PC-9 (cell line): ENCODE measurements at regions not wholly inside any gene's neighbourhood (a gene's known extent, or its start where the extent isn't known, plus 50 kb on each side); places are given as distances from the start of the nearest gene placed in this dataset.
"Not testable (repeated sequence)": the region's sequence is repeated elsewhere in the genome, so short reads cannot be mapped to it uniquely, and the experiment has no call there.

Experiments
- BruUV-seq: library from RNA; stranded (reverse); fragments of 400-500 nt; replicated peaks from 2 replicates; lab custom pipeline; 2021; lab: Mats Ljungman, UMichigan
- CTCF ChIA-PET: fragments of 300-600 bp; sonication (Branson Sonifier 250); formaldehyde crosslinking; loops from one replicate; lab custom pipeline; 2022; ENCODE audit warnings: antibody characterized with exemption; lab: Charles Lee
- POLR2A ChIA-PET: fragments of 300-600 bp; sonication (Branson Sonifier 250); formaldehyde crosslinking; loops from one replicate; lab custom pipeline; 2022; ENCODE audit warnings: antibody characterized with exemption; ENCODE audit not compliant: unreplicated experiment; lab: Charles Lee
- DNase-seq, 2 experiments: peaks; one replicate each; pipeline versions ENCODE4 v3.0.0 to v3.0.0-alpha.2; 2015 to 2022; ENCODE audit warnings: mixed read lengths in 1 of 2
- H2AFZ ChIP-seq: fragments of 200-600 bp; sonication (generic); 2 replicates; pipeline ENCODE4 v1.8.1; 2017; ENCODE audit warnings: antibody characterized with exemption
- H3F3A ChIP-seq: fragments of 200-600 bp; sonication (generic); 2 replicates; pipeline ENCODE4 v1.8.1; 2017; ENCODE audit warnings: antibody characterized with exemption, mild to moderate bottlenecking, low read depth; ENCODE audit not compliant: insufficient read depth
- H3K27ac ChIP-seq: fragments of 200-600 bp; sonication (generic); 2 replicates; pipeline ENCODE4 v1.6.1; 2016; ENCODE audit warnings: mixed run types
- H3K27me3 ChIP-seq: fragments of 200-600 bp; sonication (generic); 2 replicates; pipeline ENCODE4 v1.6.1; 2016; ENCODE audit warnings: low read depth, mixed run types; ENCODE audit not compliant: insufficient read depth
- H3K36me3 ChIP-seq: fragments of 200-600 bp; sonication (generic); 2 replicates; pipeline ENCODE4 v1.6.1; 2016; ENCODE audit warnings: low read depth, mixed run types
- H3K4me1 ChIP-seq: fragments of 200-600 bp; sonication (generic); replicated peaks from 2 replicates; pipeline ENCODE4 v1.6.1; 2016; ENCODE audit warnings: mixed run types; ENCODE audit not compliant: insufficient read depth
- H3K4me2 ChIP-seq: fragments of 200-600 bp; sonication (generic); 2 replicates; pipeline ENCODE4 v1.6.1; 2017; ENCODE audit warnings: mixed run types
- H3K4me3 ChIP-seq: fragments of 200-600 bp; sonication (generic); 2 replicates; pipeline ENCODE4 v1.6.1; 2016; ENCODE audit warnings: mixed run types
- H3K79me2 ChIP-seq: fragments of 200-600 bp; sonication (generic); 2 replicates; pipeline ENCODE4 v1.6.1; 2017; ENCODE audit warnings: low read depth, mixed run types
- H3K9me2 ChIP-seq: fragments of 200-600 bp; sonication (generic); 2 replicates; pipeline ENCODE4 v1.8.1; 2017; ENCODE audit warnings: mild to moderate bottlenecking; ENCODE audit not compliant: insufficient read depth
- H3K9me3 ChIP-seq: fragments of 200-600 bp; sonication (generic); 2 replicates; pipeline ENCODE4 v1.8.1; 2016; ENCODE audit warnings: low read depth; ENCODE audit not compliant: insufficient read depth
- H4K20me1 ChIP-seq: fragments of 200-600 bp; sonication (generic); 2 replicates; pipeline ENCODE4 v1.8.1; 2017; ENCODE audit not compliant: insufficient read depth
- CTCF ChIP-seq: fragments of 200-600 bp; sonication (generic); conservative IDR thresholded peaks from 2 replicates; pipeline ENCODE4 v1.6.1; 2017; ENCODE audit warnings: mixed run types, antibody characterized with exemption, mild to moderate bottlenecking, moderate library complexity
- EZH2 ChIP-seq: fragments of 200-600 bp; sonication (generic); IDR thresholded peaks from 2 replicates; pipeline ENCODE4 v1.8.0; 2017; ENCODE audit warnings: antibody characterized with exemption, low read depth
- intact Hi-C: fragments of 100-400 bp; cut with micrococcal nuclease; formaldehyde crosslinking; loops from one replicate; pipeline ENCODE4 v1.10.0; 2022; ENCODE audit not compliant: unreplicated experiment

- Histone ChIP-seq H3K9me2 (no peaks in the 10 kb centered on the region), H3K27ac (no peak overlapping the region), H3K36me3 (no peaks in the 10 kb centered on the region), H3F3A (no peaks in the 10 kb centered on the region), H3K79me2 (no peaks in the 10 kb centered on the region), H3K9me3 (no peaks in the 10 kb centered on the region), H3K4me2 (no peak overlapping the region), H3K27me3 (no peaks in the 10 kb centered on the region), H3K4me1 (no peaks in the 10 kb centered on the region), H4K20me1 (no peaks in the 10 kb centered on the region), H2AFZ (no peak overlapping the region), H3K4me3 (no peak overlapping the region)
- BruUV-seq: no TSS peak
- ChIA-PET POLR2A (no interaction called here), CTCF (interaction anchor here (0.6 to 1.0 kb wide), 3 partner anchors 170 to 1535 kb away, joined by 3 to 14 read pairs (median 9); no protein-coding TSS in a partner anchor)
- DNase-seq: no peak
- intact Hi-C loops: loop anchor here (10.0 kb wide), 3 partner anchors 78 to 528 kb away; no protein-coding TSS in a partner anchor
- TF ChIP-seq EZH2: no peak
- TF ChIP-seq CTCF: no peak
Observed at GRCh38 chr5:90263102-90263820, 146.3 kb downstream of the CETN3 start.

GRCh38 chr5:90251447-90251846 is 158.1 kb downstream of the CETN3 start:
- no peak overlapping the region for H3K27ac ChIP-seq
- no peak overlapping the region for H2AFZ ChIP-seq
- no peak overlapping the region for H3K4me2 ChIP-seq
- no peaks in the 10 kb centered on the region for H3K79me2 ChIP-seq
- ChIA-PET CTCF (no interaction called here), POLR2A (no interaction called here)
- TF ChIP-seq CTCF (no peak), EZH2 (no peak)
- H3K4me3 ChIP-seq: no peak overlapping the region
- H3K9me2 ChIP-seq: no peaks in the 10 kb centered on the region
- H4K20me1 ChIP-seq: no peaks in the 10 kb centered on the region
- no peaks in the 10 kb centered on the region for H3K27me3 ChIP-seq
- no TSS peak for BruUV-seq
- no peaks in the 10 kb centered on the region for H3K9me3 ChIP-seq
- H3F3A ChIP-seq: no peaks in the 10 kb centered on the region
- no peaks in the 10 kb centered on the region for H3K4me1 ChIP-seq
- intact Hi-C loops: no loop called here
- no peaks in the 10 kb centered on the region for H3K36me3 ChIP-seq
- no peak for DNase-seq

GRCh38 chr5:90248640-90249039 is 160.9 kb downstream of the CETN3 start:
- no peak for DNase-seq
- Histone ChIP-seq H3F3A (no peaks in the 10 kb centered on the region), H3K27me3 (no peaks in the 10 kb centered on the region), H2AFZ (no peak overlapping the region), H3K36me3 (no peaks in the 10 kb centered on the region), H3K4me1 (no peaks in the 10 kb centered on the region), H3K9me2 (no peaks in the 10 kb centered on the region; the same call in 1 of the 2 replicates), H3K9me3 (no peaks in the 10 kb centered on the region), H4K20me1 (no peaks in the 10 kb centered on the region), H3K4me3 (no peak overlapping the region), H3K79me2 (no peaks in the 10 kb centered on the region), H3K27ac (no peak overlapping the region), H3K4me2 (no peak overlapping the region)
- ChIA-PET POLR2A (no interaction called here), CTCF (no interaction called here)
- intact Hi-C loops: no loop called here
- TF ChIP-seq CTCF (no peak), EZH2 (no peak)
- BruUV-seq: no TSS peak

GRCh38 chr5:90243848-90244247 is 165.7 kb downstream of the CETN3 start:
- H3K36me3 ChIP-seq, H4K20me1 ChIP-seq, H3K4me3 ChIP-seq, BruUV-seq, H3K4me1 ChIP-seq, POLR2A ChIA-PET, H3K79me2 ChIP-seq, H3K4me2 ChIP-seq, H2AFZ ChIP-seq, DNase-seq, H3K9me2 ChIP-seq, H3F3A ChIP-seq, intact Hi-C loops, CTCF ChIA-PET, H3K27me3 ChIP-seq, H3K27ac ChIP-seq, H3K9me3 ChIP-seq: not testable (repeated sequence)
